ENCODE measurements at regions not wholly inside any gene's neighbourhood (a gene's known extent, or its start where the extent isn't known, plus 50 kb on each side); places are given as distances from the start of the nearest gene placed in this dataset.
"Not testable (repeated sequence)": the region's sequence is repeated elsewhere in the genome, so short reads cannot be mapped to it uniquely, and the experiment has no call there.

DNA sequence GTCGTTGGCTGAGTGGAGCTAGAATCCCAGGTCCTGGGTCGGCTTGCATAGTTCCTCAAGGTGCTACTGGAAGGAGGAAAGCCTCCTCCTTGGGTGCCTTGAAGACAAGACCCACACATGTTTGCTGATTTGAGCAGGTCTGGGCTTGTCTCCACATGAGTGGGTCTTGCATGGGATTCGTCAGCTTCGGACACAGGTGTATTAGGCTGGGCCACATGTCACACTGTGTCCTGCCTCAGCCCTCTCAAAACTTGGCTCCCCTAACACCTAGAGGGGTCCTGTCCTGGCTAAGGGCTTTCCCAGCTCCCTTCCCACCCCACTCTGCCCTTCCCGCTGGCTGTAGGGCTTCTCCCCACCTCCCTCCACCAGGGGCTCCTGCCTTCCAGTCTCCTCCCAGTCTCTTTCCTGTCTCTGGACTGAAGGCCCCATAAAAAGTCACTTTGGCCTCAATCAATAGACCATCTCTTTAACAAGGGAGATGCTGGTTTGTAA is 73.0 kb upstream of the ADPGK start:
- no peak for DNase-seq

DNA sequence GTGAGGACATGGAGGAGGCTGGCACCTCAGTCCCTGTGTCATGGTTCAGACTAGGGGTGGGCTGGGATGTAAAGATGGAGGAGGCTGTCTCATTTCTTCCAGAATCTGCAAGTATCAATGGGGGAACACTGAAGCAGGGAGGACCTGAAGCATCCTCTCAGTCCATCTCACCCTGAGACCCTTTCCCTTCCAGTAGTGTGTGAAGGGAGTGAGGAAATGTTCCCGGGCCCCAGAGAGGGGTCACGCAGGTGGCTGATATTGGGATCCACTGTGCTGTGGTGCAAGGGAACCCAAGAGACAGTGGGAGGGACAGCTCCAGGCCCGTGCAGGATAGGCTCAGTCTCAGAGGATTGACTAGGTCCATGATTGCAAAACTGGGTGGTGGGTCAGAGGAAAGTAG is 72.2 kb upstream of the ADPGK start:
- H3K9me3 Mint-ChIP-seq: no peaks in the 10 kb centered on the region

More for the DNA sequence above, 73.0 kb upstream of the ADPGK start:
- peaks cover 4% of the 10 kb centered on the region for H3K27me3 Mint-ChIP-seq
- no peak overlapping the region for H3K27ac Mint-ChIP-seq
- H3K9me3 Mint-ChIP-seq: no peaks in the 10 kb centered on the region
- H3K4me3 Mint-ChIP-seq: no peak overlapping the region
- H3K36me3 Mint-ChIP-seq: no peaks in the 10 kb centered on the region
- CTCF ChIA-PET: no interaction called here
- H3K4me1 Mint-ChIP-seq: no peaks in the 10 kb centered on the region

DNA sequence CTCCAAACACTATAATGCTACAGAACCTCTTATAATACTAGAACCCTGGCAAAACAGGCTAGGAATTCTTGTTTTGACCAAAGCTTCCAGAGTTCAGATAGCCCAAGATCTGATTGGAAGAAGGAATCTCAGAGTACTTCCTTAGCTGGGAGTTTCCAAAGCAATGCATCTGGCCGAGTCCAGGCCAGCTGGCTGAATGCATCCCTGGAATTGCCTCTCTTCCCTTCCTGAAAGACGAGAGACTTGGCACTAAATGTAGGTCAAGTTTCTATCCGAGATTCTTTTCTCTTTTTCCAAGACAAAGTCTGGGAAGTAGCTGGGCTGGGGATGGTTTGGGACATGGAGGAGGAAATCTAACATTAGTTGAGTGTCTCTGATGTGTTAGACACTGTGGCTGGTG is 68.7 kb upstream of the ADPGK start:
- no peak overlapping the region for H3K4me3 Mint-ChIP-seq
- no peaks in the 10 kb centered on the region for H3K9me3 Mint-ChIP-seq
- H3K36me3 Mint-ChIP-seq: no peaks in the 10 kb centered on the region
- no peaks in the 10 kb centered on the region for H3K4me1 Mint-ChIP-seq
- H3K27me3 Mint-ChIP-seq: peaks cover 34% of the 10 kb centered on the region
- CTCF ChIA-PET: interaction anchor here (1.5 kb wide), 1 partner anchor 17 kb away, joined by 3 read pairs; no protein-coding TSS in a partner anchor
- no peak overlapping the region for H3K27ac Mint-ChIP-seq
- no peak for DNase-seq

More for the DNA sequence above, 72.2 kb upstream of the ADPGK start:
- H3K27me3 Mint-ChIP-seq: peaks cover 5% of the 10 kb centered on the region
- DNase-seq: no peak
- H3K36me3 Mint-ChIP-seq: no peaks in the 10 kb centered on the region
- CTCF ChIA-PET: no interaction called here
- no peak overlapping the region for H3K4me3 Mint-ChIP-seq
- no peaks in the 10 kb centered on the region for H3K4me1 Mint-ChIP-seq
- no peak overlapping the region for H3K27ac Mint-ChIP-seq

DNA sequence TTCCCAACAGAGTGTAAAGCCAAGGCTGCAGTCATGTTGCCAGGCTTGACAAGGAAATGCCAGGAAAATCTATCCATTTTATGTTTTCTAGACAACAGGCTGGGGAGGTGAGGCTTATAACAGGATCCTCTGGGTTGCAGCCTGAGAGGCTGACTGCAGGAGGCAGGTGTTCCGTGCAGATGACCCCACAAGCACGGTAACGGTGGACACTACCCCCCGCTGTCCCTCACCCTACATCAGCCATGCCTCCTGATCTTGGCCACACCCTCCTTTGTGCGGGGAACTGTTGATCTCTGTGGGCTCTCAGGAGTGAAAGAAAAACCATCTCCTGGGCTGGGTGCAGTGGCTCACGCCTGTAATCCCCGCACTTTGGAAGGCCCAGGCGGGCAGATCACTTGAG is 68.0 kb upstream of the ADPGK start:
- Mint-ChIP-seq H3K4me3 (no peak overlapping the region), H3K9me3 (no peaks in the 10 kb centered on the region), H3K27ac (no peak overlapping the region), H3K27me3 (peaks cover 40% of the 10 kb centered on the region), H3K36me3 (no peaks in the 10 kb centered on the region), H3K4me1 (no peaks in the 10 kb centered on the region)
- CTCF ChIA-PET: no interaction called here
- no peak for DNase-seq

DNA sequence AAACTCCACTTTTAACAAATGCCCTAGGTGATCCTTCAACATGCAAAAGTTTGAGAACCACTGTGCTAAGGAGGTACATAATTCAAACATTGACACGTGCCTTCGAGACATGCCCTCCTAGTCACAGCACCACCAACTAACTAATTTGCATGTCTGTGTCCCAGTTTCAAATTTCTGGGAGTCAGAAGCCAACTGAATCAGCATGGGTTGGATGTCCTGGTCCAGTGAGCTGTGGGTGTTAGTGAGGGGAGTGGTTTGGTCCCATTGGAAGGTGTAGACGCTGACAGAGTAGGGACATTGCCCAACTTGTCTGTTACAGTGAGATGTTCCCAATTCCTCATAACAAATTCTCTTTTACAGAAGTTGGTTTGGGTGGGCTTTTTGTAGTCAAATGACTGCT is 67.3 kb upstream of the ADPGK start:
- no peak overlapping the region for H3K27ac Mint-ChIP-seq
- no peaks in the 10 kb centered on the region for H3K4me1 Mint-ChIP-seq
- peaks cover 43% of the 10 kb centered on the region for H3K27me3 Mint-ChIP-seq
- H3K9me3 Mint-ChIP-seq: no peaks in the 10 kb centered on the region
- CTCF ChIA-PET: no interaction called here
- DNase-seq: no peak
- no peak overlapping the region for H3K4me3 Mint-ChIP-seq
- H3K36me3 Mint-ChIP-seq: no peaks in the 10 kb centered on the region

DNA sequence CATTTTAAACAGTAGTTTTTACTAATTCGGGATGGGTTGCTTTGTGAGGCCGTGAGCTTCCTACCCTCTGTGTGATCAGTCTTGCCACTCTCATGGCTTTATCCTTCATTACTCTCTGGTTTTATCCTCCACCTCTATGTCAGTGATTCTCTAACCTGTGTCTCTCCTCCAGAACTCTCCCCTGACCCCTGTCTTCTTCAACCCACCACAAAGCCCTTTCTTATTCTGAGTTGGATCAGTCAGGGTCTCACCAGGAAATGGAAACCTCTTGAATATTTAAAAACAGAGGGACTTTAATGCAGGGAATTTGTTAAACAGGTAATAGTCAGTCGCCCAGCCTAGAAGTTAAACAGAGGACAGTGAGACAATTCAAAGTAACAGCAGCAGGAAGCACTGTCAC is 64.2 kb upstream of the ADPGK start:
- Mint-ChIP-seq H3K9me3 (peaks cover 2% of the 10 kb centered on the region), H3K36me3 (no peaks in the 10 kb centered on the region), H3K27me3 (peaks cover 39% of the 10 kb centered on the region), H3K4me1 (peaks cover 8% of the 10 kb centered on the region), H3K27ac (no peak overlapping the region), H3K4me3 (no peak overlapping the region)
- DNase-seq: no peak
- CTCF ChIA-PET: no interaction called here

DNA sequence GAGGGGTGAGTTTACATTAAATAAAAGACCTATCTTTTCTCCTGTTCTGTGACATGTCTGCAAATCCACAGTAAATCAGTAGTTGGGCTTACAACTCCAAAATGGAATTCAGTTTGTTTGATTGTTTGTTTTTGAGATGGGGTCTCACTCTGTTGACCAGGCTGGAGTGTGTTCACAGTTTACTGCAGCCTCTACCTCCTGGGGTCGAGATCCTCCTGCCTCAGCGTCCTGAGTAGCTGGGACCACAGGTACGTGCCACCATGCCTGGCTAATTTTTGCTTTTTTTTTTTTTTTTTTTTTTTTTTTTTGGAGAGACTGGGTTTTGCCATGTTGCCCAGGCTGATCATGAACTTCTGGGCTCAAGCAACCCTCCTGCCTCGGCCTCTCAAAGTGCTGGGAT is 63.5 kb upstream of the ADPGK start:
- CTCF ChIA-PET: no interaction called here
- Mint-ChIP-seq H3K4me3 (no peak overlapping the region), H3K9me3 (peaks cover 2% of the 10 kb centered on the region), H3K27ac (no peak overlapping the region), H3K36me3 (no peaks in the 10 kb centered on the region), H3K27me3 (peaks cover 39% of the 10 kb centered on the region), H3K4me1 (peaks cover 8% of the 10 kb centered on the region)
- DNase-seq: no peak

DNA sequence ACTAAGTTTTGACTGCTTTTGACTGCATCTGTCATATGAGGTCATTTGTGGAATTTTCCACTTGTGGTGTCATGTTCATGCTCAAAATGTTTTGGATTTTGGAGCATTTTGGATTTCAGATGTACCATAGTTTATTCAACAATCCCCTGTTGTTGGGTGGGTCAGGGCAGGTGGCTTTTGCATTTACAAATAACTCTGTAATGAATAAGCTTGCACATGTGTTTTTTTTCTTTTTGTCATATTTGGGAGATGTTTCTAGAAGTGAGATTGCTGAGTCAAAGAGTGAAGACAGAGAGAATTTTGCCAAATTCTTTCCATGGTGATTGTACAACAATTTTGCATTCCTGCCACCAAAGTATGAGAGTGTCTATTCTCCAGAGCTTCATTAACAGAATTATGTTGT is 62.4 kb upstream of the ADPGK start:
- no peak for DNase-seq
- Mint-ChIP-seq H3K27ac (no peak overlapping the region), H3K9me3 (peaks cover 2% of the 10 kb centered on the region), H3K27me3 (peaks cover 39% of the 10 kb centered on the region), H3K36me3 (no peaks in the 10 kb centered on the region), H3K4me3 (no peak overlapping the region), H3K4me1 (peaks cover 8% of the 10 kb centered on the region)
- CTCF ChIA-PET: no interaction called here

DNA sequence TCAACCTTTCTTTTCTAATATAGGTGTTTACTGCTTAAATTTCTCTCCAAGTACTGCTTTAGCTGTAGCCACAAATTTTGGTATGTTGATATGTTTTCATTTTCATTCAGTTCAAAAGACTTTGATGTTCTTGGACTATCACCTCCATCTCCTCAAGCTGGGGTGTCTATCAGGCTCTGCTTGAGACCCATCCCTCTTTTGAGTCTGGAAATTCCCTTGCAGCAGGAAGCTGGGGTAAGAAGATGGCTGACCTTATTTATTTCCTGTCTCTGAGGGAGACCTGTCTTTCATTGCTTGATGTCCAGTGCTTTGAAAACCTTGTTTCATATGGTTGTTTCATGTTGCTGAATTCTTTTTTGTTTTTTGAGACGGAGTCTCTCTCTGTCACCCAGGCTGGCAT is 60.5 kb upstream of the ADPGK start:
- Mint-ChIP-seq H3K27me3 (peaks cover 27% of the 10 kb centered on the region), H3K9me3 (peaks cover 2% of the 10 kb centered on the region), H3K36me3 (no peaks in the 10 kb centered on the region), H3K4me1 (peaks cover 8% of the 10 kb centered on the region), H3K27ac (no peak overlapping the region), H3K4me3 (no peak overlapping the region)
- no peak for DNase-seq
- CTCF ChIA-PET: interaction anchor here (0.6 kb wide), 1 partner anchor 1046 kb away, joined by 3 read pairs; no protein-coding TSS in a partner anchor

DNA sequence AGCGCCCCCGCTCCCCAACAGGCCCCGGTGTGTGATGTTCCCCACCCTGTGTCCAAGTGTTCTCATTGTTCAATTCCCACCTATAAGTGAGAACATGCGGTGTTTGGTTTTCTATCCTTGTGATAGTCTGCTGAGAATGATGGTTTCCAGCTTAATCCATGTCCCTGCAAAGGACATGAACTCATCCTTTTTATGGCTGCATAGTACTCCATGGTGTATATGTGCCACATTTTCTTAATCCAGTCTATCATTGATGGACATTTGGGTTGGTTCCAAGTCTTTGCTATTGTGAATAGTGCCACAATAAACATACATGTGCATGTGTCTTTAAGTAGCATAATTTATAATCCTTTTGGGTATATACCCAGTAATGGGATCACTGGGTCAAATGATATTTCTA is 59.8 kb upstream of the ADPGK start:
- DNase-seq, H3K36me3 Mint-ChIP-seq, H3K9me3 Mint-ChIP-seq, H3K4me1 Mint-ChIP-seq, H3K4me3 Mint-ChIP-seq, CTCF ChIA-PET, H3K27ac Mint-ChIP-seq: not testable (repeated sequence)
- peaks cover 20% of the 10 kb centered on the region for H3K27me3 Mint-ChIP-seq

DNA sequence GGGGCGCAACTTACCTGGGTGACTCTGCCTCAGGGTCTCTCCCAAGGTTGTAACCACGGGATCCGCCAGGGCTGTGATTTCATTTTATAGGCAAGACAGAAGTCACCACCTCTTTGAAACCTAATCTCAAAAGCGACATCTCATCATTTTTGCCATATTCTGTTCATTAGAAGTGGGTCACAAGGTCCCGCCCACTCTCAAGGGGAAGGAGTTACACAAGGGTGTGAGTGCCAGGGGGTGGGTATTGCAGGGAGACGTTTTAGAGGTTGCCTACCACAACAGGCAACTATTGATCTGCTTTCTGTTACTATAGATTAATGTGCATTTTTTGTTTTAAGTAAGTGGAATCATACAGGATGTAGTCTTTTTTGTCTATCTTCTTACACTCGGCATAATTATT is 56.6 kb upstream of the ADPGK start:
- CTCF ChIA-PET: no interaction called here
- no peak for DNase-seq
- no peaks in the 10 kb centered on the region for H3K36me3 Mint-ChIP-seq
- no peak overlapping the region for H3K4me3 Mint-ChIP-seq
- peaks cover 5% of the 10 kb centered on the region for H3K27me3 Mint-ChIP-seq
- peaks cover 2% of the 10 kb centered on the region for H3K9me3 Mint-ChIP-seq
- H3K27ac Mint-ChIP-seq: no peak overlapping the region
- peaks cover 8% of the 10 kb centered on the region for H3K4me1 Mint-ChIP-seq

DNA sequence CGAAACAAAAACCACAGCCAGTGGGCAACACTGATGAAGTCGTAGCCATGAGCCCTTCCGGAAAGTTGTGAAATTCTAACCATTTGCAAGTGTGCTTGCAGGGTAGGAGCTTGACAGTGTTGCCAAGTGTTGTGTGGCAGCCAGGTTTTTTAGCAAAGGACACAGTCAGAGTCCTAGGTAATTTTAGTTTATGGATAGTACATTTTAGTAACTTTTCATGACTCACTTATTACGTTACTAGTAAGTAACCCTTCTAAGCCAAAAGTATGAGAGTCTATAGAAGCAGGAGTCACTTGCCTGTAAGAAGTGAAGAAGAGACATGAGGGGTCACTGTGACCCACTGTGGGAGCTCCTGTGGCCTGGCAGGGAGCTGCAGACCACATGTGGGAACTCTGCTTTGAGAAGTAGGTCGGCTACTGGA is 54.8 kb upstream of the ADPGK start:
- no peak for DNase-seq
- Mint-ChIP-seq H3K27ac (no peak overlapping the region), H3K4me1 (no peaks in the 10 kb centered on the region), H3K27me3 (peaks cover 12% of the 10 kb centered on the region), H3K4me3 (no peak overlapping the region), H3K9me3 (no peaks in the 10 kb centered on the region), H3K36me3 (no peaks in the 10 kb centered on the region)
- CTCF ChIA-PET: interaction anchor here (1.6 kb wide), 1 partner anchor 77 kb away, joined by 3 read pairs; no protein-coding TSS in a partner anchor

DNA sequence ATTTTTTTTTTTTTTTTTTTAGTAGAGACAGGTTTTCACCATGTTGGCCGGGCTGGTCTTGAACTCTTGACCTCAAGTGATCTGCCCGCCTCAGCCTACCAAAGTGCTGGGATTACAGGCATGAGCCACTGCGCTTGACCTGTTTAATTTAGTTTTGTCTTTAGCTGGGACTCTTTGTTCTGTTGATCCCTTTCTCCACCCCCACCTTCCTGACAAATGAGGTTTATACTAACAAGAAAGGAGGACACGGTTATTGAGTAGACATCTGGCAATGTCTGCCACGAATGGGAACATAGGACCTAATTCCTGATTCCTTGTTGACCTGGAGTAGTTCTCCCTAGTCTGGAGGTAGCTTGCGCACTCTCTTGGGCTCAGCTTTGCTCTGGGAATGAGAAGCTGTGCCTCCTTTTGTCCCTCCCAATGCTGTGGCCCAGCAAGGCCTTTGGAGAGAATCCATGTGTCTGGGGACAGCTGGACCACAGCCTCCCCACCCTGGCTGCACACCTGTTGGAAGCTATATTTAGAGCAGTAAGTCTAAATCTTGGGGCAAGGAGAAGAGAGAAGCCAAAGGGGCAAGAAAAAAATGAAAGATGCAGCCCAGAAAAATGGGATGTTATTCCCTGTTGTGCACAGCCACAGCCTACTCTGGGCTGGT is 53.2 kb upstream of the ADPGK start:
- CTCF ChIA-PET: interaction anchor here (1.0 to 1.6 kb wide), 2 partner anchors 78 to 117 kb away, joined by 3 read pairs; no protein-coding TSS in a partner anchor
- H3K4me3 Mint-ChIP-seq: no peak overlapping the region
- peaks cover 18% of the 10 kb centered on the region for H3K27me3 Mint-ChIP-seq
- no peaks in the 10 kb centered on the region for H3K36me3 Mint-ChIP-seq
- DNase-seq: no peak
- no peak overlapping the region for H3K27ac Mint-ChIP-seq
- H3K4me1 Mint-ChIP-seq: no peaks in the 10 kb centered on the region
- no peaks in the 10 kb centered on the region for H3K9me3 Mint-ChIP-seq

DNA sequence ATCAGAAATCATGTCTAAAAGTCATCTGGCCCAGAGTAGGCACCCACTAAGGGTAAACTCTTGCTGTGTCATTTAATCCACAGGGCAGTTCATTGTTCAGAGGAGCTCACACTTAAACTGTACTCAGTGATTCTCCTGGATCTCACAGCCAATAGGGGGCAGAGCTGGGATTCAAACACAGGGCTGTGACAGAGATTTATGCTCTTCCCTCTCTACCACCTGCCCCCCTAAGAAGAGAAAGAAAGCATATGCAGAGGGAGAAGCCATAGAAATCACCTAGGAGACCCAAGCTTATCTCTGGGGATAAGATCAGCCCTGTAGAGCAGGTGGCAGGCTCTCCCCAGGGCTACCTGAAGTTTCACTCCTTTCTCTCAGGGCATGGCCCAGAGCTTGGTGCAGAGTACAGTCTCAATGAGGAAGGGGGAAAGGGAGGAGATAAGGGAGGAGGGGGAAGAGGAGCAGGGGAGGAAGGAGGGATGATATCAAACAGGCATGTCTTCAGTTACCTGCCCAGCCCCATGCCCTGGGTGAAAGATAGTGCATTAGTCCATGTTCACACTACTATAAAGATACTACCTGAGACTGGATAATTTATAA is 51.8 kb upstream of the ADPGK start:
- Mint-ChIP-seq H3K27me3 (peaks cover 21% of the 10 kb centered on the region), H3K27ac (no peak overlapping the region), H3K9me3 (no peaks in the 10 kb centered on the region), H3K36me3 (no peaks in the 10 kb centered on the region), H3K4me1 (no peaks in the 10 kb centered on the region), H3K4me3 (no peak overlapping the region)
- CTCF ChIA-PET: interaction anchor here (1.2 to 1.3 kb wide), 3 partner anchors 13 to 113 kb away, joined by 3 read pairs; no protein-coding TSS in a partner anchor
- no peak for DNase-seq

DNA sequence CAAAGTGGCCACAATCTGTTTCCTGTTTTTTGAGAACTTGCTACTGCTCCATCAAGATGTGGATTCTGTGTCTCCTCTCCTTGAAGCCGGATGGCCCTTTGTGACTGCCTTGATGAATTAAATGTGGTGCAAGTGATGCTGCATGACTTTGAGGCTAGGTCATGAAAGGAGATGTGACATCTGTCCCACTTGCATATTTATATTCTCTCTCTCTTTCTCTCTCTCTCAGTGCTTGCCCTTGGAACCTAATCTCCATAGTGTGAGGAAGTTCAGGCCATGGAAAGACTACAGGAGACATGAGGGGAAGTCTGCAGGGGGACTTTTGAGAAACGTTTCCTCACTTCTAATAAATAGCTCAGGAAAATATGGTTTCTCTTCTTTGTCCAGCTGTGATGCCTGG is 50.0 kb upstream of the ADPGK start:
- no peak overlapping the region for H3K27ac Mint-ChIP-seq
- no peak for DNase-seq
- no peak overlapping the region for H3K4me3 Mint-ChIP-seq
- no peaks in the 10 kb centered on the region for H3K36me3 Mint-ChIP-seq
- peaks cover 21% of the 10 kb centered on the region for H3K27me3 Mint-ChIP-seq
- no peaks in the 10 kb centered on the region for H3K9me3 Mint-ChIP-seq
- CTCF ChIA-PET: interaction anchor here (1.4 to 1.8 kb wide), 2 partner anchors 12 to 77 kb away, joined by 3 read pairs; no protein-coding TSS in a partner anchor
- no peaks in the 10 kb centered on the region for H3K4me1 Mint-ChIP-seq

Data from activated naive CD4-positive, alpha-beta T cell treated with anti-CD3 and anti-CD28 coated beads, Interleukin-2, amount 10 ng/mL, durations not matched to agents 7 days and 5 days (primary cell).